GM19240 (cell line): ENCODE measurements at regions not wholly inside any gene's neighbourhood (a gene's known extent, or its start where the extent isn't known, plus 50 kb on each side); places are given as distances from the start of the nearest gene placed in this dataset.

ENCODE experiments used
- DNase-seq: peaks from one replicate; pipeline ENCODE4 v3.0.0; 2011; ENCODE audit warnings: low spot score; ENCODE audit not compliant: insufficient read length

DNA sequence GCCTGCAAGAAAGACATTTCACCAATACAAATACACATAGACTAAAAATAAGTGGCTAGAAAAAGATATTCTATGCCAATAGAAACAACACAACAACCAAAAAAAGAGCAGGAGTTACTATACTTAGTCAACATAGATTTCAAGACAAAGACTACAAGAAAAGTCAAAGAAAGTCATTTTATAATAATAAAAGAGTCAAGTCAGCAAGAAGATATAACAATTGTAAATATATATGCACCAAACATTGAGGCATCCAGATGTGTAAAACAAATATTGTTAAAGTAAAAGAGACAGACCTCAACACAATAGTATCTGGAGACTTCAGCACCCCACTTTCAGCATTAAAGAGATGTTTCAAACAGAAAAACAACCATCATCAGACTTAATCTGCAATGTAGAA is 104.6 kb downstream of the AMY1C start:
- no peak for DNase-seq

DNA sequence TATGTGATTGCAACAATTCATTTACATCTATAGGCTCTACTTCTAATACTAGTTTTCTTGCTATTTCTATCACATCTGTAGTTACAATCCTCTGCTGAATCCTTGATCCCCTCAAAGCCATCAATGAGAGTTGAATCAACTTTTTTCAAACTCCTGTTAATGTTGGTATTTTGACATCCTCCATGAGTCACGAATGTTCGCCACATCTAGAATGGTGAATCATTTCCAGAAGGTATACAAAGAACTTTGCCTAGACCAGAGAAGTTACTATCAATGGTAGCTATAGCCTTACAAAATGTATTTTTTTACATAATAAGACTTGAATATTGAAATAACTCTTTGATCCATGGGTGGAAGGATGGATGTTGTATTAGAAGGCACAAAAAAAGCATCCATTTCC is 110.0 kb downstream of the AMY1C start:
- no peak for DNase-seq

DNA sequence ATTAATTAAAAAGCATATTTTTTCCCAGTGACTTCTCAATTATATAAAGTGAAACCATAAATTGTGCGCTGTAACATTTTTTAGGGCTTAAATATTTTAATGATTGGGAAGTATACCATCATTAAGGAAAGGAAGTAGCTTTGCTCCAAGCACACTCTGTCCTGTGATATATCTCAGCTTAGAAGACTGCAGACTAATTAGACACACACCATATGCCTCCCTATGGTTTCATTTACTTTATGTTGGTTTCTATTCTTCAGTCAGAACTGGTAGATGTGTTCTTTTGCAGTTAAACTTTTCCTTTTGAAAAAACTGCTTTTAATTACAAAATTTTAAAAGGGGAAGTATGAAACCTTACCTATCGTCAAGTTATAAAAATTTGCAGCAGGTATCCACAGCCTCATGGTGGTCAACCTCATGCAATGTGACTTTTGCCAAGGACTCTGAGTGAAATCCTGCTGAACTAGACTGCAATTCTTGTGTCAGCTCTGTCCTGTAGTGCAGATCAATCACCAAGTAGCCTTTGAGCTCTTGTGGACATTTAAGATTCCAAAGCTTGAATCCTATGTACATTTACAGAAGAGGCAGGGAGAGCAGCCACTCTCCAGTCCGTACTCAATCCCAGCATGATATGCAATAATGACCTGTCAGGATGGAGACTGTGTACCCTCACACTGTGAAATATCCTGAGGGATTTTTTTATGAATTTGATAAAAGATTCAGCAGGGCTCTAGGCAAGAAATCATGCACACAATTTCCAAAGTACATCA is 149.1 kb downstream of the AMY1C start:
- DNase-seq: no peak

DNA sequence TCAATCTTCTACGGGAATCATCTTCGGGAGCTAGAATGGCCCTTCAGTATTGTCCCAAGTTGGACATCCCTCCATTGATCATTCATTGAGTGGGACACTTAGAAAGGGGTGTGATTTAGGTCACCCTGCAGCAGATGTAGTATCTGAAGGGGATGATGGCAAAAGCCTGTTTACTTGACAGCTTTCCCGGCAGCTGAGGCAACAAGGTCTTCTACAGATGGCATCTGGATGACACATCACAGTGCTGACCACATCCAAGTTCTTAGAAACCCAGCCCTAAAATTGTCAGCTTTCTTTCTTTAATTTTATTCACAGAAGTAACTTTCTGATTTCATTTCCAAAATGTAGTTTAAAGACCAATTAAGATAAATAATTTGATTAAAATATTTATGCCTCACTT is 150.3 kb downstream of the AMY1C start:
- DNase-seq: no peak

DNA sequence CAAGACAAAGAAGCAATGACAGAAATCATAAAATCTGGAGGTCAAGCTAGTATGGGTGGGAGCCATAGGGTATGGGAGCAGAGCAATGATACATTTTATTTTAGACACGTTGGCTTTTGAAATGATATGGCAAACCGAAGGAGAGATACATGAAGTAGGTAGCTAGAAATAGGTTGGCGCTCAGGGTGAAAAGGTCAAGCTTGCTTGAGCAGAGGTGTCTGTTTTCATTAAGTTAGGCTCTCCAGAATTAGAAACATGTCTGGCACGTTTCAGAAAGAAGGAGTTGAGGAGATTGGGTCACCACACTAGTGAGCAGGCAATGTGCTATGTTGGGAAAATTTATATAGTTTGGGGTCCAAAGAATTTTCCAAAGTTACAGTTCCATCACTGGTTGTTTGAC is 151.4 kb downstream of the AMY1C start:
- no peak for DNase-seq

DNA sequence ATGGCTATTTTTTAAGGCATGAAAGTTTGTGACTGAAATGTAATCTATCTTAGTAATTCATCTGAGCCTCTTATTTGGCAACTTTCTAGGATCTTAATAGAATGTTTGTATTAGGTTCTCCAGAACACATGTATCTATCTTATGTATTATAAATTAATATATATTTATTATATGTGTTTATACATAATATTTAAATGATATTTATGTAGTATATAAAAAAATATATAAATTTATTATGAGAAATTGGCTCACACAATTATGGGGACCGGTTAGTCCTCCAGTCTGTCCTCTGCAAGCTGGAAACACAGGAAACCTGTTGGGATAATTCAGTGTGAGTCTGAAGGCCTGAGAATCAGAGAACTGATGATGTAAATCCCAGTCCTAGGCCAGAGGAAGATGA is 155.7 kb downstream of the AMY1C start:
- no peak for DNase-seq

DNA sequence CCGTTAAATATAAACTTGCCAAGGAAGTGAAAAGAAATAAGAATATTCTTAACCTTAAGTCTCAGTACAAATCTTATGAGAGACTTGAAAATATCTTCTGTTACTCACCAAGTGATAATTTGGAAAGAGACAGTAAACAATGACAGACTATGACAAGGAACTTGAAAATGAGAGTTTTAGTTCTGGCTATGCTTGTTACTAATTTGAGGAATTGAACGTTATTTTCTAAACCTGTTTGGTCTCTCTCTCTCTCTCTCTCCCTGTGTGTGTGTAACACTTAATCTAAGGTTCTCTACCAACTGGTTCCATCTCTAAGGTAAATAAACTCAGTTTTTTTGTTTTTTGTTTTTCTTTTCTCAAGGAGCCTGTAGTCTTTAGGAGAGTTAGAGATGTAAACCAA is 161.8 kb downstream of the AMY1C start:
- DNase-seq: no peak

DNA sequence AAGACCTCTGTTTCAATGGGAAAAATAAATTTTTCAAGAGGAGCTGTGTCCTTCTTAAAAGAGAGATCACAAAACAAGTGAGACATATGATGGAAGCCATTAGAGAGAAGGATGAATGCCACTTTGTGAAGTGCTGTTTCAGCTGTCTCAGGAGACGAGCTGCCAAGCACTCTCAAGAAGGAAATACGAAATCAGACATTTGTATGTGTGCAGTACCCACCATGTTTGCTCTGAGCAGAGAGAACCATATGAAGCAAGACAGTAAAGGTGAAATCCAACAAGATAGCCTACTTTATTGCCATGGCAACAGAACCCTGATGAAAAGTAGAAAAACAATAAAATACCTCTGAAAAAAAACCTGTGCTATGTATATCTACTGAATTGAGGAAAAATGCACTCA is 168.1 kb downstream of the AMY1C start:
- DNase-seq: no peak

DNA sequence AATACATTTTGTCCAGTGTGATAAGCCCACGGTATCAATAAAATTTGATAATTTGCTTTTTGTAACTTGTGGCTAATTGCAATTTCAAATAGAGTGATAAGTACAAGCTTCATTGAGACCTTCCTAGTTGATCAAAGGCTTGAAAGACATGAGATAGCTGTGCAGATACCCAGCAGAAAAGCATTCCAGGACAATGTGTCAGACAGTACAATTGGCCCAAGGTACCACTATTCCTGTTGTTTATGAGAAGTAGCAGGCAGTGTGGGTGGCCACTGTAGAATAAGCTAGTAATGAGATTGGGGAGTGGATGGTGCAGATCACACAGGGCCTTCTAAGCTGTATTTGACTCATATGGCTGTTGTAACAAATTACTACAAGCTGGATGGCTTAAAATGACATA is 182.2 kb downstream of the AMY1C start:
- DNase-seq: no peak

DNA sequence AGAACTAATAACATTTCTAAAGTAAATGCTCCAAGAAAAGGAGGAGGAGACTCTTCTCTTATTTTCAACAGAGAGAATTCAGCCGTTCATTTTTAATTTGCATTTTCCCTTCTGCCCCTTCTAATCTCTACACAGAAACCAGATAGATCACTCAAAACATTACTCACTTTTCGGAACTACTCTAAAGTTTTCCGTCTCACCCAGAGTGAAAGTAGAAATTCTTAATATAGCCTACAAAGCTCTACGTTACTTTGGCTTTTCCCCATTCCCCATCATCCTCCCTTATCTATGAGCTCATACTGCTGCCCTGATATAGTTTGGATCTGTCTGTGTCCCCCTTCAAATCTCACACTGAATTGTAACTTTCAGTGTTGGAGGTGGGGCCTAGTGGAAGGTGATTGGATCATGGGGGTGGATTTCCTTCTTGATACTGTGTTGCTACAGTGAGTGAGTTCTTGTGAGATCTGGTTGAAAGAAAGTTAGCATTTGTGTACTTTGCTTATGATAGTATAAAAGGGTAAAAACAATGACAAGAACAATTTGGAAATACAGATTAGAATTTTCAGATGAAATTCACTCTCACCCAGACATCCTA is 188.2 kb downstream of the AMY1C start:
- DNase-seq: no peak

DNA sequence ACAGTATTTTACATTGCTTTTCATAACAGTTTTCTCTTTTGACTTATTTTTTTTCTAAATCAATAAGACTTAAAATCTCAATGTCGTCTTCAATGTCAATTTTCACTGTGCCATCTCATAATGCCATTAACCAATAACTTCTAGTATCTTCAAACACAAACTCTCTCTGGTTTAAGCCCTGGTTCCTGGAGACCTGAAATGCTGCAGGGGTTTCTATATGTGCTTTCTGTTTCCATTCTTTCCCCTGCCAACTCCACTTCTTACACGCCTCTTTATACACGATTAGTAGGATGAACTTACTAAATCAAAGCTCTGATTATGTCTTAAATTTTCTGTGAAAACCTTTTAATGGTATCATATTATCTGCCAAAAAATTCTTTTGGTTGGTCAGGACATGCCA is 191.4 kb downstream of the AMY1C start:
- DNase-seq: no peak

DNA sequence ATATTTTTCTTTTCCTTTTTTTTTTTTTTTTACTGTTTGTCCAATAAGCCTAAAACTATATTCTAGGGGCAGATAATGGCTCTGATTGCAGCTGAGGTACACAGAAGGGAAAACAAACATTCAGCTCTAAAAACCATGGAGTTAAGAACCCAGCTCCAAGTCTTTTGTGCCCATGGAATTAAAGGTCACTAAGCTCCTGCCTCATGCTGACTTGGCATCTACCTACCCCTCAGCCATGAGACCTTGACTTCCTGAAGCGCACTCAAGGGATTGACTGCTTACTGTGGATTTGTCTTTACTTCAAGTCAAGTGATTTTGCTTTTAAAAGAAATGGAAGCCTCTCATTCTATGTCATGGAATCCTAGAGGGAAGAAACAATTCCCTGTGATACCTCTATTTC is 192.3 kb downstream of the AMY1C start:
- DNase-seq: no peak

DNA sequence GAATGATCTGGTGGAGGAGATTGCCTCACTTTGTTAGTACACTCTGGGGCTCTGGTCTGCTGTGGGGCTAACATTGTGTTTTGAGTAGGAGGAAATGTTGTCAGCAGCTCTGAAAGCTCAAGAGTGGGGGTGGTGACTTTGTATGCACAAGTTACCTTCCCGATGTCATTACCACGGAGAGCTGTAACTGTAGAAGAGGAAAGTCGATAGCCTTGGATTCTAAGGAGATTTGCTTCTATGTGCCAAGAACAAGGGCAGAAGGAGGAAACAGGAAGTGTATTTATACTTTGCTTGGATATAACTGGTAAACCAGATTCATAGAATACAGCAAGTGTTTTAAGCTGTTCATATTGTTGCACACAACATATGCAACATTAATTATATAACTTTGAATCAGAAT is 196.1 kb downstream of the AMY1C start:
- no peak for DNase-seq

DNA sequence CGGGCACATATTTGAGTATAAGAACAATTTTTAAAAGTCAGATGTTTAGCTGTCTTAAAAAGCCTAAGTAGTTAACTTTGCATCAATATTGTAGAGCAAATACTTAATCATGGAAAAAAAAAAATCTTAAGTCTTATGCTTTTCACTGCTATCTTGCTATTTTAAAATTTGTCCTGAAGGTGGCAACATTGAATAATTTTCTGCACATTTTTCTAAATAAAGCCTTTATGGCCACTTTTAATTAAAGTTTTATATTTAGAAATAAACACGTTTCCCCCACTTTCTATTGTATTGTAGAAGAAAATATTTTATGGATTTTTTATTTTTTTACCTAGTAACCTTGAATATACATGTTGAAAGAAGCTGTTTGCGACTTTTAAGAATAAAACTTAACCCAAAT is 198.8 kb downstream of the AMY1C start:
- no peak for DNase-seq

DNA sequence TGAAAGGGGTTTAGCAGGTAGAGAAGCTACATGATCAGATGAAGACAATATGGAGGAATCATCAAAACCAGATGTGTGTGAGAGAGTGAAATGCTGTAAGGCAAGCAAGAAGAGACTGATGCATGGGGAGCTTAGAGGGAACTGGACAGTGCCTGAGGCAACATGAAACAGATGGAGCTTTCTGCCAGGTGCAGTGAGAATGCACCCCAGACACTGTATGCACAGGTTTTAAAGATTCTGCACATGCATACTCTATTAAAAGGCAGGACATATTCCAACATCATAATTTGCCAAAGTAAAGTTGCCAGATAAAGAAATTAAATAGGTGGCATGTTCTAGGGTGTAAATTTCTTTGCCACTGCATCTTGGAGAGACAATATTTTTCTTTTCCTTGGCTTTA is 200.1 kb downstream of the AMY1C start:
- no peak for DNase-seq

DNA sequence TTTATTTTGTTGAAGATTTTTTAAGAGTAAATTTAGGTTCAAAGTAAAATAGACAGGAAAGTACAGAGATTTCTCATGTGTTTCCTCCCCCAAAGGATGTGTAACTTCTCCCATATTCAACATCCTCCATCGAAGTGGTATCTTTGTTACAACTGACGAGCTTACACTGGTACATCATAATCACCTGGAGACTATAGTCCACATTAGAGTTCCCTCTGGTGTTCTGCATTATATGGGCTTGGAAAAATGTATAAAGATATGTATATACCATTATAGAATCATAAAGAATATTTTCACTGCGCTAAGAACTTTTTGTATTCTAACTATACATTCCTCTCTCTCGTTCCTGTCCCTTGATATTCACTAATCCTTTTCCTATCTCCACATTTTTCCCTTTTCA is 203.7 kb downstream of the AMY1C start:
- no peak for DNase-seq

DNA sequence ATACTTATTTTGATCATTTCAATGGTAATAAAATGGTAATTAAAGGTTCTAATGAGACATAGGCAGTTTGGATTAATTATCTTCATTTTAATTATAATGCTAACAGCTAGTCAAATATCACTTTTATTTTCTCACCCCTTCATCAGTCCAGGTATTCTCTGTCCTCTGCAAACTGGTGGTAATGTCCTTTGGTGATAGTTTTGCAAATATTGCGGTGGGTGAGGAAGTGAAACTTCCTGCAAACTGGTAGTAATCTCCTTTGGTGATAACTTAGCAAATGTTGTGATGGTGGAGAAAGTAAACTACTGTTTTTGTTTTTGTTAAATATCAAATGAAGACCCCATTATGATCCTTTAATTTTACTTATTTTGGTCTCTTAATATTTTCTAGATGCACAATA is 209.0 kb downstream of the AMY1C start:
- no peak for DNase-seq

DNA sequence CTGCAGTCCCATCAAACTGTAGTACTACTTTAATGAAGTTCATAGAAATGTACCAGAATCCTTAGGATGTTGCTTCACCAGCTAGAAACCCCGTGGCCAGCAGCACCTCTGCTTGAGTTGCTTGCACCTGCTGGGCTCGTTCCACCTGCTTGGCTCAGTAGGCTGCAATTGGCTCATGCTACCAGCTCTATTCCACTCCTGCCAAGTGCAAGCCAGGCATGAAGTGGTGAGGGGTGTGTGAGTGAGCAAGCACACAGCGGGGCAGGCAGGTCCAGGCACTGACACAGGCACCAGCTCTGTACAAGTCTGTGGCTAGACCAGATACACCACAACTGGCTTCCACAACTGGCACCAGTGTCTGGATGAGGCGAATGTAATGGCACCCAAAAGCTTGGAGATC is 209.9 kb downstream of the AMY1C start:
- no peak for DNase-seq

DNA sequence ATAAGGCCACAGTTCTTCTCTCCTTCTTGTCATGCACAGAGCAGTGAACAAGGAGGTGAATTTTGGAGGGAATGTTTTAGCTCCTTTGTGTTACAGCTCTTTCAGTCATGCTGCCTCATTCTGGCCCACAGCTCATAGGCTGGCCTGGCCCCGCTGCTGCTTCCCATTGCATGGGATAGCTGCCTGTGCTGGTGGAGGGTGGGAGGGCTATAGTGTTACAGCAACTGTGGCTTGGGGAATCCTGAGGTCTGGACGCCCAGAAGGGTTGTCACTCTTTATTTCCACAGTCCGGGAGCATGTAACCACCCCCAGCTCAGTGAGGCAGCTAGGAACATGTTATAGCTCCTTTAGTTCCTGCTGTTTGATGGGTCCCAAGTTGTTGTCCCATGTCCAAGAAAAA is 210.3 kb downstream of the AMY1C start:
- no peak for DNase-seq

DNA sequence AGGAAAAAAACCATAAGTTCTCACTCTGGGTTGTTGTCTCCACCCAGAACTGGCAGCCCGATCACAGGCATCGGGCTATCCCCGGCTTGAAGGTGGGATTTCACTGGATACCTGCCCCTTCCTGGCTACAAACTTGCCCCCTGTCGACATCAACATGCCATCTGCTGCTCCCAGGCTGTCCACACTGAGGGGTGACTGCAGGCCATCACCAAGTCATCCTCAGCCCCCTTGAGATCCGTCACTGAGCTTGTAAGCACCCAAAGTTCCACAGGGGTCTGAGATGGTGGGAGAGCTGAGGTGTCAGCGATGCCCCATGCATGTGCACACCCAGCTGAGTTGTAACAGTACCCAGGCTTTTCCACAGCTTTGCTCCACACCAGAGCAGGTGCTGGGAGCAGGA is 211.0 kb downstream of the AMY1C start:
- DNase-seq: no peak

DNA sequence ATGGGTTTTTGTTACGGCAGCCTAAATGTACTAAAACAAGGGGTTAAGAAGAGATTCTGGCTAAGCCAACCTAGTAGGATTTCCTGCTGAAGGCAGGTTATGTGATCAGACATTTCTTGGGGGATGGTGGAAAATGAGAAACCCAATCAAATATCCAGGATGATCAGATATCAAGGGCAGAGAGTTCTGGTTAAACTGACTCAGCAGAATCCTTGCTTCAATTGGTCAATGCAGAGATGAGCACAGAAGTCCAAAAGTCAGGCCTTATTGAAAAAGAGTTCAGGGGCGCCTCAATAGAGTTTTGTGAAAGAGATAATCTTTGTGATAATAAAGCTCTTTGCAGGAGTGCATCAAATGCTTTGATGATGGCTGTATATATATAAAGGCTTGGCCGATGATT is 237.1 kb downstream of the AMY1C start:
- no peak for DNase-seq

DNA sequence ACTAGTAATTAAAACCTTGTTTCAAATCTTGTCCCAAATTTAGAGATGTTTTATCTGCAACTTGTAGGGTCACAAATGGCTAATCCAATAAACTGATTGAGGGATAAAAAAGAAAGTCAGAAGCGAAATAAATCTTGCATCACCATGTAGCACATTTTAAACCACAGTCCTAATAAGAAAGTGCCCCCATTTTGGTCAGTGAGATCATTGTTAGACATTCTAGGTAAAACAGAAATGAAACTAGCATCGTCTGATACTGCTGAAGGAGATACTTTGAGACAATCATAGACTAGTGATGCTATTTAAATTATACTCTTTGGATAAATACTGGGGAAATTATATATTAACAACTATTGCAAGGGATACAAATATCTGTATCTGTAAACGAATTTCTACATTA is 247.9 kb downstream of the AMY1C start:
- no peak for DNase-seq

DNA sequence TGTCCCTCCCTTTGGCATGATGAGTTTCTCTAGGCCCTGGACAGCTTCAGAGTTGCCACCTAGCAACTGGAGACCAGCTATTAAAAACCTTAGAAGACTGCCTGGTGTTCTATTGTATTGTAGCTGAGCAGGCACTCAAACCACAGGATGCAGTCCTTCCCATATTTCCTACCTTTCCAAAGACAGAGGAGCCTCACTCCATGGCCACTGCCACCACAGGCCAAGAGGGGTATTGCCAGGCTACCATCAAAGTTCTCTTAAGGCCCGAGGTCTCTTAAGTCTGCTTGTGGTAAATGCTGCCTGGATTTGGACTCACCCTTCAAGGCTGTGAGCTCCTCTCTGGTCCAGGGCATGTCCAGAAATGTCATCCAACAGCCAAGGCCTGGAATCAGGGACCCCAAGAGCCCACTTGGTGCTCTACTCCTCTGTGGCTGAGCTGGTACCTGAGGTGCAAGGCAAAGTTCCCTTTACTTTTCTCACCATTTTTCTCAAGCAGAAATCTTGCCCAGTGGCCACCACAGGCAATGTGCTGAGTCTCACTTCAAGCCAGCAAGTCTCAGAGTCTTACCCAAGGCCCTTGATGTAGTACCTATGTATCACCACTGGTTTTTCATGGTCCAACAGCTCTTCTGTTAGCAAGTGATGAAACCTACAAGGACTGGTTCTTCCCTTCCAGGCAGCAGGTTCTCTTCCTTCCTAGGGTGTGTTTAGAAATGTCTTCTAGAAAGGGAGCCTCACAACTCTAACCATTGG is 269.4 kb downstream of the AMY1C start:
- no peak for DNase-seq
